Kidney (tissue), 13 donors: ENCODE measurements at regions not wholly inside any gene's neighbourhood (a gene's known extent, or its start where the extent isn't known, plus 50 kb on each side); places are given as distances from the start of the nearest gene placed in this dataset.

Experiments used
- DNase-seq, 5 donors: peaks; one replicate each; pipeline ENCODE4 v3.0.0-alpha.2; 2013 to 2020
- FAIRE-seq: peaks from 2 replicates; lab custom pipeline; 2012; peaks lifted over from hg19 to GRCh38; lab: Jason Lieb, UNC
- H3K27ac ChIP-seq, 2 donors: one replicate each; pipeline ENCODE4 v1.7.0; 2013; ENCODE audit warnings: low read depth in 2 of 2, low read length in 2 of 2, inconsistent platforms in 1 of 2
- H3K27me3 ChIP-seq: one replicate; pipeline ENCODE4 v1.7.1; 2013; ENCODE audit warnings: low read length, inconsistent platforms; ENCODE audit not compliant: control insufficient read depth, insufficient read depth
- H3K36me3 ChIP-seq, 3 donors: one replicate each; pipeline versions ENCODE4 v1.7.0 to v1.7.1; 2013; ENCODE audit warnings: low read length in 3 of 3, control low read depth in 1 of 3, inconsistent platforms in 1 of 3; ENCODE audit not compliant: insufficient read depth in 3 of 3, control insufficient read depth in 2 of 3
- H3K4me1 ChIP-seq, 3 donors: one replicate each; pipeline versions ENCODE4 v1.7.0 to v1.7.1; 2013; ENCODE audit warnings: low read length in 3 of 3, inconsistent platforms in 1 of 3, low read depth in 1 of 3; ENCODE audit not compliant: control insufficient read depth in 2 of 3, insufficient read depth in 2 of 3
- H3K4me3 ChIP-seq, 3 donors: one replicate each; pipeline versions ENCODE4 v1.7.0 to v1.8.1; 2013; ENCODE audit warnings: low read length in 3 of 3, control low read depth in 1 of 3, inconsistent platforms in 1 of 3
- H3K9ac ChIP-seq, 3 donors: one replicate each; pipeline versions ENCODE4 v1.7.0 to v1.7.1; 2013; ENCODE audit warnings: low read length in 3 of 3, control low read depth in 1 of 3, inconsistent platforms in 1 of 3
- H3K9me3 ChIP-seq, 3 donors: one replicate each; pipeline versions ENCODE4 v1.7.0 to v1.7.1; 2013; ENCODE audit warnings: low read length in 3 of 3, control low read depth in 1 of 3, inconsistent platforms in 1 of 3; ENCODE audit not compliant: control insufficient read depth in 2 of 3, insufficient read depth in 1 of 3
- intact Hi-C: fragments of 100-400 bp; cut with DNase I; formaldehyde crosslinking; loops from one replicate; pipeline ENCODE4 v1.11.1; 2022
- TF ChIP-seq, protein P1 (sequence below): IDR thresholded peaks from 3 replicates; pipeline ENCODE4 v1.5.1; 2012; ENCODE audit warnings: mild to moderate bottlenecking, moderate library complexity, borderline replicate concordance; ENCODE audit not compliant: insufficient read depth; ENCODE audit errors: extremely low read depth
- donor health status: control.
- donor health status: control.
- donor health status: control.
- donor health status: control.
- donor health status: control.
- donor health status: DM: yes; HTN: yes; CAD: no.
- donor health status: Normal renal cell carcinoma (clear cell type).

DNA sequence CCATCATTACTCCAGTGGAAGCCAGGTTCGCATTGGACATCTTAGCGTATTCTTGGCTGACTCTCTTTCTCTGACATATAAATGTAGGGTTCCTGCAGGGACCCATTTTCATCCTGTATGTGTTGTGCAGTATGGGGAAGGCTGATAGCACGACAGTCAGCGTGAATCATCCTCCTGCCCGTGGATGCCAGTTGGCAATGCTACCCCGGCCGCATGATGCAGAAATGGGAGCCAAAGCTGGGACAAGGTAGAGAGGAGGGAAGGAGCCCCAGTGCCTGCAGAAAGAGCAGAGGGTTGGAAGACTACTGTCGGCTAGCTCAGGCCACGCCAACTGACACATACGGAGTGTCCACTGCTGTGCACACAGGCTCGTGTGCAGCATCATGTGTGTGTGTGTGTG lies 251.6 kb downstream of the SKAP2 start:
- DNase-seq (no peak), FAIRE-seq (no peak)
- intact Hi-C loops, result no loop called here

DNA sequence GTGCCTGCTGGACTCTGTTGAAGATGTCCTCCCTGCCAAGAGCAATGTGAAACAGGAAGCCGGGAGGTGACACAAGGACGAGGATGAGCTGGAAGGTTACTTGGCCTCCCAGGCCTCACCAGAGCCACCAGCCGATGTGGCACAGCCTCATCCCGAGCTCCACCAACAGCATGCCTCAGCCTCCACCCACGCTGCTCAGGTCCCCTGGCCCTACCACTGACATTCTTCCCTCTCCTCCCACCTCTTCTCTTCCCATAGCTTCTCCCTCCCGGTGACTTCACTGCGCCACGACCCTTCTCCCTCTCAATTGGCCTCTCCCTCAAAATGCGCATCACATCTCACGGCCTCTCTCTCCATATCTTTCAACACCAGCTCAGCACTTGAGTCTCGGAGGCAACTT lies 249.9 kb downstream of the SKAP2 start:
- H3K27me3 ChIP-seq, result no peaks in the 10 kb centered on the region
- intact Hi-C loops, result no loop called here
- H3K4me1 ChIP-seq, result no peaks in the 10 kb centered on the region
- FAIRE-seq (no peak), DNase-seq (no peak)
- no peaks in the 10 kb centered on the region for H3K36me3 ChIP-seq
- no peak overlapping the region for H3K9ac ChIP-seq
- no peak overlapping the region for H3K27ac ChIP-seq
- TF ChIP-seq, protein P1, sequence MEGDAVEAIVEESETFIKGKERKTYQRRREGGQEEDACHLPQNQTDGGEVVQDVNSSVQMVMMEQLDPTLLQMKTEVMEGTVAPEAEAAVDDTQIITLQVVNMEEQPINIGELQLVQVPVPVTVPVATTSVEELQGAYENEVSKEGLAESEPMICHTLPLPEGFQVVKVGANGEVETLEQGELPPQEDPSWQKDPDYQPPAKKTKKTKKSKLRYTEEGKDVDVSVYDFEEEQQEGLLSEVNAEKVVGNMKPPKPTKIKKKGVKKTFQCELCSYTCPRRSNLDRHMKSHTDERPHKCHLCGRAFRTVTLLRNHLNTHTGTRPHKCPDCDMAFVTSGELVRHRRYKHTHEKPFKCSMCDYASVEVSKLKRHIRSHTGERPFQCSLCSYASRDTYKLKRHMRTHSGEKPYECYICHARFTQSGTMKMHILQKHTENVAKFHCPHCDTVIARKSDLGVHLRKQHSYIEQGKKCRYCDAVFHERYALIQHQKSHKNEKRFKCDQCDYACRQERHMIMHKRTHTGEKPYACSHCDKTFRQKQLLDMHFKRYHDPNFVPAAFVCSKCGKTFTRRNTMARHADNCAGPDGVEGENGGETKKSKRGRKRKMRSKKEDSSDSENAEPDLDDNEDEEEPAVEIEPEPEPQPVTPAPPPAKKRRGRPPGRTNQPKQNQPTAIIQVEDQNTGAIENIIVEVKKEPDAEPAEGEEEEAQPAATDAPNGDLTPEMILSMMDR, result no peak
- H3K4me3 ChIP-seq, result no peak overlapping the region
- no peaks in the 10 kb centered on the region for H3K9me3 ChIP-seq

More for the DNA sequence above, 251.6 kb downstream of the SKAP2 start:
- Histone ChIP-seq H3K36me3 (no peaks in the 10 kb centered on the region), H3K27ac (no peak overlapping the region), H3K4me3 (no peak overlapping the region), H3K9ac (no peak overlapping the region), H3K27me3 (no peaks in the 10 kb centered on the region), H3K9me3 (no peaks in the 10 kb centered on the region), H3K4me1 (no peaks in the 10 kb centered on the region)
- TF ChIP-seq, protein P1, result no peak

DNA sequence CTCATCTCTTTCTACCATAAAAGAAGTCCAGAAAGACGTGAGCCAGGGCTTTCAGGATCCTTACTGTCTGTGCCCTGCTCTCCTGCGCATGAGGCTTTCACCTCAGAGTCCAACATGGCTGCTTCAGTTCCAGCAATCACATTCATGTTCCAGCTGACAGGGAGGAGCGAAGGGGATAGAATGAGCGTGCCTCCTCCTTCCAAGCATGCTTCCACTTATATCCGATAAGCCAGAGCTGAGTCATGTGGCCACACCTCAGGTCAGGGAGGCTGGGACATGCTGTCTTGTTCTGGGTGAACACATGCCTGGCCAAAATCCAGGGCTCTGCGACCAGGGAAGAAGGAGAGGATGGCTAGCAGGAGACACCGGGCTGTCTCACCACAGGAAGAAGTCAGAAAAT lies 248.2 kb downstream of the SKAP2 start:
- no peaks in the 10 kb centered on the region for H3K27me3 ChIP-seq
- H3K36me3 ChIP-seq, result no peaks in the 10 kb centered on the region
- DNase-seq (no peak), FAIRE-seq (no peak)
- H3K4me3 ChIP-seq, result no peak overlapping the region
- intact Hi-C loops, result no loop called here
- TF ChIP-seq, protein P1, result no peak
- no peak overlapping the region for H3K27ac ChIP-seq
- H3K4me1 ChIP-seq, result no peaks in the 10 kb centered on the region
- H3K9ac ChIP-seq, result no peak overlapping the region
- no peaks in the 10 kb centered on the region for H3K9me3 ChIP-seq

DNA sequence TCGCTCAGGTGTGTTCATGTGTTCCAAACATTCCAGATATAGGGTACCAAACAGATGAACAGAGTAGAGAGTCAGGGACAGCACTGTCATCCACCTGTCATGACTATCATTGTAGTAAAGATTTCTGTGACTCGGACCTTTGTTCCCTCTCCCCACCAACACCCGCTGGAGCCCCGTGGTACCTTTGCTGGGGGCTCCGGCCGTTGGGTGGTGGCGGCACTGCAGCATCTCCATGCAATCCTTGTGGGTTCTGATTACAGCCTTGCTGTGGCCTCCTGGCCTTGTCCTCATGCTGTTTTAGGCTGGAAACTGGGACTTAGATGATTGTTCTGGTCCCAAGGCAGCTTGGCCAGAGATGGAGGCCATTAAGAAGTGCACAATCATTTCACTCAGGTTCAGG lies 247.3 kb downstream of the SKAP2 start:
- DNase-seq (no peak), FAIRE-seq (no peak)
- no peak overlapping the region for H3K27ac ChIP-seq
- no peaks in the 10 kb centered on the region for H3K4me1 ChIP-seq
- H3K36me3 ChIP-seq, result no peaks in the 10 kb centered on the region
- H3K9ac ChIP-seq, result no peak overlapping the region
- intact Hi-C loops, result no loop called here
- H3K4me3 ChIP-seq, result no peak overlapping the region
- H3K9me3 ChIP-seq, result no peaks in the 10 kb centered on the region
- TF ChIP-seq, protein P1, result no peak
- no peaks in the 10 kb centered on the region for H3K27me3 ChIP-seq
